SHP77 (cell line): ENCODE measurements at regions not wholly inside any gene's neighbourhood (a gene's known extent, or its start where the extent isn't known, plus 50 kb on each side); places are given as distances from the start of the nearest gene placed in this dataset.
"Not testable (repeated sequence)": the region's sequence is repeated elsewhere in the genome, so short reads cannot be mapped to it uniquely, and the experiment has no call there.

ENCODE experiments used
- DNase-seq, 2 experiments: peaks; one replicate each; lab custom pipeline; 2025; lab: John Stamatoyannopoulos, UW

DNA sequence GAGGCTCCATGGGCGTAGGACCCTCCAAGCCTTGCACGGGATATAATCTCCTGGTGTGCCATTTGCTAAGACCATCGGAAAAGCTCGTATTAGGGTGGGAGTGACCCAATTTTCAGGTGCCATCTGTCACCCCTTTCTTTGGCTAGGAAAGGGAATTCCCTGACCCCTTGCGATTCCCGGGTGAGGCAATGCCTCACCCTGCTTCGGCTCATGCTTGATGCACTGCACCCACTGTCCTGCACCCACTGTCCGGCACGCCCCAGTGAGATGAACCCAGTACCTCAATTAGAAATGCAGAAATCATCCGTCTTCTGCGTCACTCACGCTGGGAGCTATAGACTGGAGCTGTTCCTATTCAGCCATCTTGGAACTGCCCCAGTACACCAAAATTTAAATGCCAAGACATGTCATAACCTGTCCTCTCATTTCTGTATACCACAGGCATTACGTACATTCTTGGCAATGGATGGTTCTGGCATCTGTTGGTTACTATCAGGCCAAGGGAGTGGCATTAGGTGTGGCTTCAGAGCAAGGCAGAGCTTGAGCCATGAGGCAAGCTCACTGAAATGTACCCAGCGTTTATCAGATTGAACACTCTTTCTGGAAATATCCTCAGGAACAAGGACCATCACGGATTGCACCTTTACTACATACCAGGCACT is 95.4 kb upstream of the GALNT18 start:
- DNase-seq, result no peak

GRCh38 chr11:11715075-11715474 is 93.3 kb upstream of the GALNT18 start:
- not testable (repeated sequence) for DNase-seq

DNA sequence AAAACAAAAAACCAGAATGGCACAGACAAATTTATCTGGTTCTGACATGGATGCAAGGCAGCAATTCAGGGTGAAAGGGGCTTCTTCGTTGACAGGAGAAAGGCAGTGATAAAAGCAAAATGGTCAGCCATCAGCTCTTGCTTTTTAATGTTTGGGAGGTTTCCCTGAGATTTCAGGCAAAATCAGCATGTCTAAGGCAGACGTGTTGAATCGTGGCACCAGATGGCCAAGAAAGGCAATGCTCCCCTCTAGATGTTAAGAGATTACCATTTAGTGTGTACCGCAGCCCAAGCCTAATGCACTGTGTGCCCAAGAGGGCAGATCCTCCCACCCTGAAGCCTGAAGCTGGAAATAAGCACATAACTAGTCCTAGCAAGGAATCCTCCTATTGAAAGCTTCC is 88.8 kb upstream of the GALNT18 start:
- DNase-seq, result no peak

DNA sequence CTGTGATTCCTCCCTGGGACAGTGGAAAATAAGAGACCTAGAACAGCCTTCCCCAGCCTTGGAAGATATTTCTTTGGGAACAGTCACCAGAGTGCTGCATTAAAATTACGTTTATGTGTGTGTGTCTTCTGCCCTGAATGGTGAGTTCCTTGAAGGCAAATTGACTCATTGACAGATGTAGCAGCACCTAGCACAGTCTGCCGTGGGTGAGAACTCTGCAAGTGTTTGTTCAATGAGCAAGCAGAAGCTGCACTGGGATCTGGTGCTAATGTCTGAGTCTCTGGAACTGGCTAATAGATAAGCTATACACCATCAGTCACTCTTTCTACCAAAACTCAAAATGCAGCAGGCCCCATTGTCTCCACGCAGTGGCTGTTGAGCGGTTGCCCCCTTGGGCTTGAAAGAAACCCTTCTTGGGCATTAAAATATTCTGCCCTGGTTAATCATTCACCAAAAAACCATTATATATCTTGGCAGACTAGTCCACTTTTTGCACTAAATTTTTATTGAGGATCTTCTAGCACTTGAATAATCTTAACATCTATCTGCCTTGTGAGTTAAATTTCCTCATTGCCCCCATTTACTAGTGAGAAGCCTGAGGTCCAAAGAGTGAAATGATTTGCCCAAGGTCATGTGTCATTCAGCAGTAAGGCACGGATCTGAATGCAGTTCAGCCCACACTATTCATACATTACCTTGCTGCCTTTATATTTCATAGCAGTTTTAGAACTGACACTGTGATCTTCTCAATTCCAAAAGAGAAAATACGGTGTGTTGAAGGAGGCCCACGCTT is 87.8 kb upstream of the GALNT18 start:
- no peak for DNase-seq

- DNase-seq, result no peak
These were observed 86.5 kb upstream of the GALNT18 start for GRCh38 chr11:11708256-11708655.

- no peak for DNase-seq
These were observed 84.2 kb upstream of the GALNT18 start for GRCh38 chr11:11706028-11706427.

DNA sequence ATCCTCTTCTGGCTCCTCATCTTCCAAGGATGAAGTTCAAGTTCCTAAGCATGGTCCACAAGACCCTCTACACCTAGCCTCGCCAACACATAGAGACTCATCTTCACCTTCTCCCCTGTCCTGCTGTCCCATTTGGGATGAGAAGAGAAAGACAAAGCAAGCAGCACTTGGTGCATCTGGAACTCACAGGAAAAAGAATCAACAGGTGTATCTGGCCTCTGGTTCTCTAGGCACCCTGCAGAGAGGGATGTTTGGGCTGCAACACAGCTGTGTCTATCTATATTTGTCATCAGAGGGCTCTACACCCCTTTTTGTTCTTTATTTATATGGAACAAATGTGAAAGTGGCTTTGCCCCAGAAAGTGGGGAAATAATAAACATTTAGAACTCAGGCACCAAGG is 82.1 kb upstream of the GALNT18 start:
- DNase-seq, result no peak

- DNase-seq, result no peak
These were observed 79.3 kb upstream of the GALNT18 start for GRCh38 chr11:11701070-11701469.

- DNase-seq, result no peak
These were observed 76.0 kb upstream of the GALNT18 start for GRCh38 chr11:11697796-11698195.

DNA sequence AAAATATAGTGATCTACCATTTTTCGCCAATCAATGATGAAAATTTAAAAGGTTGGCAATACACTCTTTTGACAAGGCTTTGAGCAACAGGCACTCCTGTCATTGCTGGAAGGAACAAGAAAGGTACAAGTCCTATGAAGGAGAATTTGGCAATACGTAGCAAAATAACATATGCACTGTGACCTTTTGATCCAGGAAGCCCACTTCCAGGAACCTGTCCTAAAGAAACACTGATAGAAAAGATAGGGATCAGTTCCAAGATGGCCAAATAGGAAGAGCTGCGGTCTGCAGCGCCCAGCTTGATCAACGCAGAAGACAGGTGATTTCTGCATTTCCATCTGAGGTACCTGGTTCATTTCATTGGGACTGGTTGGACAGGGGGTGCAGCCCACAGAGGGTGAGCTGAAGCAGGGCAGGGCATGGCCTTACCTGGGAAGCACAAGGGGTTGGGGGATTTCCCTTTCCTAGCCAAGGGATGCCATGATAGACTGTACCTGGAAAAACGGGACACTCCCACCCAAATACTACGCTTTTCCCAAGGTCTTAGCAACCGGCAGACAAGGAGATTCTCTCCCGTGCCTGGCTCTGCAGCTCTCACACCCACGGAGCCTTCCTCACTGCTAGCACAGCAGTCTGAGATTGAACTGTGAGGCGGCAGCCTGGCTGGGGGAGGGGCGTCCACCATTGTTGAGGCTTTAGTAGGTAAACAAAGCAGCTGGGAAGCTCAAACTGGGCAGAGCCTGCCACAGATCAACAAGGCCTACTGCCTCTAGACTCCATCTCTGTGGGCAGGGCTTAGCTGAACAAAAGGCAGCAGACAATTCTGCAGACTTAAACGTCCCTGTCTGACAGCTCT is 69.7 kb upstream of the GALNT18 start:
- peak; percentile 5 to 6 for DNase-seq

DNA sequence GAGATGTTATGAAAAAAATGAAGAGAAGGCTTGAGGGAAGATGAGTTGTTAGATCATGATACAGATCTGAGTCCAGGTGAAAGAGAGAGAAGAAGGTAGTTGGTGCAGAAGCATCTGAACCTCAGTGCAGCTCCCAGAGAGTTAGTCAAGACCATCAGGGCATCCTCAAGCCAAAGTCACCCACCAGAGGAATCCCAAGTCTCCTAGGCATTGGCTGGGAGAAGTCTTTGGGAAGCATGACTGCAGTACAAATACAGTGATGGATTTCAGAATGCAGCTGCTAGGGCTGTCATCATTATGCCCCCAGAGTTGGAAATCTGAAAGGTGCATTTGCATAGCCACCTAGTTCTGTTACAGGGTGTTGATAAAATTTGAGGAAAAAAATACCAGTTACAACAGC is 59.7 kb upstream of the GALNT18 start:
- DNase-seq, result no peak

- DNase-seq, result no peak
These were observed 56.0 kb upstream of the GALNT18 start for GRCh38 chr11:11677672-11678356.

DNA sequence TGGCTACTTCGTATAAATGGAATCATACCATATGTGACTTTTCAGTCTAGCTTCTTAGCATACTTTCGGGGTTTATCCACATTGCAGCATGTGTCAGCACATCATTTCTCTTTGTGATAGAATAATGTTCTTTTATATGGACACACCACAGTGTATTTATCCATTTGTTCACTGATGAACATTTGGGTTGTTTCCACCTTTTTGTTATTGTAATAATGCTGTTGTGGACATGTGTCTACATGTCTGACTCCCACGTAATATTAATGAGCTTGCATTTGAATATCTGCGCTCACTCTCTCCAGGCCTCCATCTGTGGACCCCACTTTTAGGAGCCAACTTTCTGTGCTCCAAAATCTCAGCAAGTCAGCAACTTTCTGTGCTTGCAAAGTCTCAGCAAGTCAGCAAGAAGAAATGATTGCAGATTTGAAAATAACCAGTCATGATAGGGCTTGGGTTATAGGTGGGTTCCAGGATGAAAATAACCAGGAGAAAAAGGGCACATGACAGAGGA is 53.9 kb upstream of the GALNT18 start:
- DNase-seq, result no peak

GRCh38 chr11:11672789-11673188 is 51.0 kb upstream of the GALNT18 start:
- DNase-seq, result no peak

DNA sequence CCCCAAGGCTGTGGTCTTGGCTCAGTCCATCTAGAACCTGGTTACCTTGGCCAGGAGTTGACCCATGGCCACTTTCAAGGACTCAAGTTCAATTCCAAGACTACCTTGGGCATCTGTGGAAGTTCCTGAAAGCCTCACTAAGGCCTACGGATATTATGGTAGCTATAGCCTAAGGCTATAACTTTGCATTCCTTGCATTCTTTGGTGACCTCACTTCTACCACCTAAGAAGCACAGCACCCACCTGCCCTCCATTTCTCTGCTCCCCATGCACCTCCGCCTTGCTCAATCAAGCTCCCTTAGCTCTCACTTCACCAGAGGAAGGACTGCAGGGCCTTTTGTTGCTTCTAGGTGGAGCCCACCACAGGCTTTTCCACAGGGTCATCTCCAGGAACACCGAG is 50.3 kb upstream of the GALNT18 start:
- no peak for DNase-seq
